GM18861 (cell line): ENCODE measurements at regions not wholly inside any gene's neighbourhood (a gene's known extent, or its start where the extent isn't known, plus 50 kb on each side); places are given as distances from the start of the nearest gene placed in this dataset.

Experiments
- ATAC-seq: cut with Tn5 transposase; IDR thresholded peaks from one replicate; pipeline ENCODE4 v1.9.1; 2021; ENCODE audit not compliant: unreplicated experiment

GRCh38 chr20:16220826-16221225, 352.4 kb downstream of the KIF16B start:
- ATAC-seq = no peak

- ATAC-seq = no peak
Observed at GRCh38 chr20:16219182-16219581, 354.1 kb downstream of the KIF16B start.

GRCh38 chr20:16216914-16217230, 356.4 kb downstream of the KIF16B start:
- no peak for ATAC-seq

GRCh38 chr20:16216227-16216913, 356.9 kb downstream of the KIF16B start:
- no peak for ATAC-seq

GRCh38 chr20:16215041-16215440, 358.2 kb downstream of the KIF16B start:
- ATAC-seq = no peak

- no peak for ATAC-seq
Observed at GRCh38 chr20:16212790-16213189, 360.5 kb downstream of the KIF16B start.

- no peak for ATAC-seq
Observed at GRCh38 chr20:16209951-16210361, 363.3 kb downstream of the KIF16B start.

- no peak for ATAC-seq
Observed at GRCh38 chr20:16209357-16209756, 363.9 kb downstream of the KIF16B start.

GRCh38 chr20:16208443-16208842, 364.8 kb downstream of the KIF16B start:
- ATAC-seq = no peak

GRCh38 chr20:16206817-16207216, 366.4 kb downstream of the KIF16B start:
- no peak for ATAC-seq

GRCh38 chr20:16205507-16205906, 367.7 kb downstream of the KIF16B start:
- no peak for ATAC-seq

- no peak for ATAC-seq
Observed at GRCh38 chr20:16203096-16203495, 370.2 kb downstream of the KIF16B start.

- ATAC-seq = no peak
Observed at GRCh38 chr20:16201191-16201590, 372.1 kb downstream of the KIF16B start.

GRCh38 chr20:16197696-16198095, 375.6 kb downstream of the KIF16B start:
- ATAC-seq = no peak

- no peak for ATAC-seq
Observed at GRCh38 chr20:16195671-16196070, 377.6 kb downstream of the KIF16B start.

- ATAC-seq = no peak
Observed at GRCh38 chr20:16194617-16195360, 378.5 kb downstream of the KIF16B start.

GRCh38 chr20:16191496-16191895, 381.8 kb downstream of the KIF16B start:
- no peak for ATAC-seq

- ATAC-seq = no peak
Observed at GRCh38 chr20:16189371-16189770, 383.9 kb downstream of the KIF16B start.

GRCh38 chr20:16187956-16188616, 385.2 kb downstream of the KIF16B start:
- ATAC-seq = no peak

- no peak for ATAC-seq
Observed at GRCh38 chr20:16179919-16180318, 393.3 kb downstream of the KIF16B start.

GRCh38 chr20:16179371-16179770, 393.9 kb downstream of the KIF16B start:
- no peak for ATAC-seq

GRCh38 chr20:16178546-16179135, 394.6 kb downstream of the KIF16B start:
- no peak for ATAC-seq
